HepG2 (cell line): ENCODE measurements at regions not wholly inside any gene's neighbourhood (a gene's known extent, or its start where the extent isn't known, plus 50 kb on each side); places are given as distances from the start of the nearest gene placed in this dataset.

Source experiments
- ATAC-seq: fragments of 200-7000 bp; cut with Tn5 transposase; 3 replicates; pipeline ENCODE4 v1.9.1; 2020; ENCODE audit warnings: mild to moderate bottlenecking, moderate library complexity
- BruUV-seq: library from RNA; stranded (reverse); fragments of 400-500 nt; replicated peaks from 2 replicates; lab custom pipeline; 2021; lab: Mats Ljungman, UMichigan
- CTCF ChIA-PET: fragments of 300-600 bp; formaldehyde crosslinking; extraction: SDS; loops from one replicate; lab custom pipeline; 2021; ENCODE audit warnings: low total read pairs, inconsistent platforms, low intra/inter-chr PET ratio; lab: Yijun Ruan, JAX
- POLR2A ChIA-PET: fragments of 350-600 bp; sonication (Branson Sonifier 250); formaldehyde crosslinking; loops from one replicate; lab custom pipeline; 2020; ENCODE audit warnings: antibody characterized with exemption, inconsistent platforms; lab: Yijun Ruan, JAX
- DNase-seq: peaks from one replicate; pipeline ENCODE4 v3.0.0-alpha.2; 2015; ENCODE audit warnings: low spot score
- FAIRE-seq: peaks from 3 replicates; lab custom pipeline; 2011; peaks lifted over from hg19 to GRCh38; lab: Jason Lieb, UNC
- H2AFZ ChIP-seq: one replicate; pipeline ENCODE4 v1.6.1; 2011; ENCODE audit warnings: low read length, inconsistent platforms
- H3K27ac ChIP-seq: fragments of 300-600 bp; 3 replicates; pipeline ENCODE4 v1.8.0; 2011; ENCODE audit warnings: mixed run types, mild to moderate bottlenecking, mixed read lengths, low read length, inconsistent platforms; ENCODE audit not compliant: insufficient read depth; ENCODE audit errors: extremely low read length
- H3K27me3 ChIP-seq, 2 experiments: fragments of 200-600 bp in 1 of 2; 2 replicates in 1 of 2; 3 replicates in 1 of 2; pipeline versions ENCODE4 v1.6.0 to v1.8.0; 2011; ENCODE audit warnings: low read length in 2 of 2, mild to moderate bottlenecking in 2 of 2, moderate library complexity in 2 of 2, inconsistent platforms in 1 of 2; ENCODE audit not compliant: insufficient read depth in 2 of 2, control insufficient read depth in 1 of 2
- H3K36me3 ChIP-seq, 2 experiments: fragments of 200-600 bp in 1 of 2; replicated peaks in 1 of 2; 2 replicates in 1 of 2; 3 replicates in 1 of 2; pipeline versions ENCODE4 v1.5.1 to v1.8.0; 2011; ENCODE audit warnings: low read length in 2 of 2, inconsistent platforms in 1 of 2; ENCODE audit not compliant: insufficient read depth in 2 of 2, control insufficient read depth in 1 of 2
- H3K4me1 ChIP-seq: 2 replicates; pipeline ENCODE4 v1.5.1; 2012; ENCODE audit warnings: low read length, inconsistent platforms; ENCODE audit not compliant: insufficient read depth
- H3K4me2 ChIP-seq: 2 replicates; pipeline ENCODE4 v1.6.0; 2011; ENCODE audit warnings: low read depth, low read length, inconsistent platforms
- H3K4me3 ChIP-seq, 3 experiments: fragments of 200-600 bp in 1 of 3; sonication (generic), shearing (Covaris generic) in 1 of 3; replicated peaks in 1 of 3; 2 replicates each; pipeline ENCODE4 v1.5.1; 2011 to 2016; ENCODE audit warnings: low read length in 3 of 3, inconsistent platforms in 2 of 3, low read depth in 2 of 3, mild to moderate bottlenecking in 2 of 3, control low read depth in 1 of 3, mixed read lengths in 1 of 3; ENCODE audit not compliant: insufficient read depth in 1 of 3
- H3K79me2 ChIP-seq: one replicate; pipeline ENCODE4 v1.6.1; 2011; ENCODE audit warnings: low read length, inconsistent platforms; ENCODE audit not compliant: insufficient read depth
- H3K9ac ChIP-seq: 2 replicates; pipeline ENCODE4 v1.6.0; 2011; ENCODE audit warnings: mild to moderate bottlenecking, low read depth, low read length, inconsistent platforms; ENCODE audit not compliant: insufficient read depth
- H3K9me3 ChIP-seq: 2 replicates; pipeline ENCODE4 v1.5.1; 2012; ENCODE audit warnings: mild to moderate bottlenecking, low read length
- H4K20me1 ChIP-seq: 2 replicates; pipeline ENCODE4 v1.6.0; 2011; ENCODE audit warnings: inconsistent platforms, mild to moderate bottlenecking, low read length, moderate library complexity; ENCODE audit not compliant: insufficient read depth
- ATF7 ChIP-seq, 2 experiments: fragments of 450-650 bp in 1 of 2; sonication (generic) in 1 of 2; formaldehyde crosslinking in 1 of 2; IDR thresholded peaks; 2 replicates each; pipeline versions ENCODE4 v1.4.0 to v1.6.1; 2016 to 2020; ENCODE audit warnings: antibody characterized with exemption in 1 of 2, mild to moderate bottlenecking in 1 of 2, missing genetic modification reagents in 1 of 2
- CBX1 ChIP-seq: IDR thresholded peaks from one replicate; pipeline ENCODE4 v1.6.1; 2016; ENCODE audit warnings: antibody characterized with exemption, low read depth
- EEA1 ChIP-seq: sonication (generic); formaldehyde crosslinking; IDR thresholded peaks from 2 replicates; pipeline ENCODE4 v1.5.1; 2020; ENCODE audit warnings: mild to moderate bottlenecking, missing genetic modification reagents, borderline replicate concordance
- RBFOX2 ChIP-seq: fragments of 200-400 bp; formaldehyde crosslinking; IDR thresholded peaks from 2 replicates; pipeline ENCODE4 v1.6.1; 2017; ENCODE audit warnings: low read depth, mild to moderate bottlenecking, low read length
- RBM39 ChIP-seq: fragments of 200-400 bp; formaldehyde crosslinking; IDR thresholded peaks from one replicate; pipeline ENCODE4 v1.6.1; 2018; ENCODE audit warnings: antibody characterized with exemption, mild to moderate bottlenecking, low read depth, low read length; ENCODE audit not compliant: poor library complexity, severe bottlenecking
- WGBS: methylation state at CpG from one replicate; pipeline ENCODE4 v1.1.6; 2017; ENCODE audit warnings: low lambda C conversion rate; 5-methylcytosine and 5-hydroxymethylcytosine counted together
- in situ Hi-C: cut with HindIII; loops from 2 replicates; pipeline ENCODE4 v1.10.0; 2017; ENCODE audit warnings: low pct_unique_long_range_greater_than_20kb; ENCODE audit not compliant: extremely low pct_ligation_motif_present
- intact Hi-C: fragments of 100-400 bp; cut with micrococcal nuclease; formaldehyde crosslinking; loops from one replicate; pipeline ENCODE4 v1.10.0; 2022; ENCODE audit not compliant: unreplicated experiment
- TF ChIP-seq, protein P1 (sequence below): sonication (generic); formaldehyde crosslinking; IDR thresholded peaks from 2 replicates; pipeline ENCODE4 v1.4.0; 2020; ENCODE audit warnings: missing genetic modification reagents, borderline replicate concordance

DNA sequence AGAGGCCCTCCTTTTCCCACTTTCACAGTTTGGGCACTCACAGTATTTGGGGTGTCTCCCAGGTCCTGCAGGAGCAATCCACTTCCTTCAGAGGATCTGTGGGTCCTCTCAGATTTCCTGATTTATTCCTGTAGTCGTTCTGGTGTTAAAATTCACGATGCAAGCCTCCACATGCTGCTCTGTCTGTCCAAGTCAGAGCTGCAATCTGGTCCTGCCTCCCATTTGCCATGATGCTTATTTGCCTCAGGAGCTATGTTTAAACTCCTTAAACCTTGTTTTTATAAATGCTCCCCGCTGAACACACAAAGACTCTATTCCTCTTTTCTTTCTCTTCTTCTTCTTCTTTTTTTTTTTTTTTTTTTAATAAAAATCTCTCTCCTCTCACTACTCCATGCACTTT, 558.7 kb upstream of the NECTIN3 start:
- Histone ChIP-seq H3K4me2 (no peak overlapping the region), H3K27me3 (no peaks in the 10 kb centered on the region), H3K27ac (no peak overlapping the region), H3K9ac (no peak overlapping the region), H3K9me3 (no peaks in the 10 kb centered on the region), H4K20me1 (no peaks in the 10 kb centered on the region), H3K79me2 (no peaks in the 10 kb centered on the region), H3K4me3 (no peak overlapping the region), H3K36me3 (no peaks in the 10 kb centered on the region), H2AFZ (no peak overlapping the region), H3K4me1 (no peaks in the 10 kb centered on the region)
- intact Hi-C loops (no loop called here), in situ Hi-C loops (no loop called here)
- DNase-seq, result no peak
- WGBS, result 0% methylated on average over 3 of the region's 3 CpGs
- BruUV-seq, result no TSS peak
- POLR2A ChIA-PET, result no interaction called here
- CTCF ChIA-PET, result no interaction called here
- TF ChIP-seq, protein P1, sequence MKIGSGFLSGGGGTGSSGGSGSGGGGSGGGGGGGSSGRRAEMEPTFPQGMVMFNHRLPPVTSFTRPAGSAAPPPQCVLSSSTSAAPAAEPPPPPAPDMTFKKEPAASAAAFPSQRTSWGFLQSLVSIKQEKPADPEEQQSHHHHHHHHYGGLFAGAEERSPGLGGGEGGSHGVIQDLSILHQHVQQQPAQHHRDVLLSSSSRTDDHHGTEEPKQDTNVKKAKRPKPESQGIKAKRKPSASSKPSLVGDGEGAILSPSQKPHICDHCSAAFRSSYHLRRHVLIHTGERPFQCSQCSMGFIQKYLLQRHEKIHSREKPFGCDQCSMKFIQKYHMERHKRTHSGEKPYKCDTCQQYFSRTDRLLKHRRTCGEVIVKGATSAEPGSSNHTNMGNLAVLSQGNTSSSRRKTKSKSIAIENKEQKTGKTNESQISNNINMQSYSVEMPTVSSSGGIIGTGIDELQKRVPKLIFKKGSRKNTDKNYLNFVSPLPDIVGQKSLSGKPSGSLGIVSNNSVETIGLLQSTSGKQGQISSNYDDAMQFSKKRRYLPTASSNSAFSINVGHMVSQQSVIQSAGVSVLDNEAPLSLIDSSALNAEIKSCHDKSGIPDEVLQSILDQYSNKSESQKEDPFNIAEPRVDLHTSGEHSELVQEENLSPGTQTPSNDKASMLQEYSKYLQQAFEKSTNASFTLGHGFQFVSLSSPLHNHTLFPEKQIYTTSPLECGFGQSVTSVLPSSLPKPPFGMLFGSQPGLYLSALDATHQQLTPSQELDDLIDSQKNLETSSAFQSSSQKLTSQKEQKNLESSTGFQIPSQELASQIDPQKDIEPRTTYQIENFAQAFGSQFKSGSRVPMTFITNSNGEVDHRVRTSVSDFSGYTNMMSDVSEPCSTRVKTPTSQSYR, result no peak
- TF ChIP-seq RBFOX2 (no peak), RBM39 (no peak), EEA1 (CRISPR knock-in tag) (no peak)
- no peak for ATAC-seq
- FAIRE-seq, result no peak

DNA sequence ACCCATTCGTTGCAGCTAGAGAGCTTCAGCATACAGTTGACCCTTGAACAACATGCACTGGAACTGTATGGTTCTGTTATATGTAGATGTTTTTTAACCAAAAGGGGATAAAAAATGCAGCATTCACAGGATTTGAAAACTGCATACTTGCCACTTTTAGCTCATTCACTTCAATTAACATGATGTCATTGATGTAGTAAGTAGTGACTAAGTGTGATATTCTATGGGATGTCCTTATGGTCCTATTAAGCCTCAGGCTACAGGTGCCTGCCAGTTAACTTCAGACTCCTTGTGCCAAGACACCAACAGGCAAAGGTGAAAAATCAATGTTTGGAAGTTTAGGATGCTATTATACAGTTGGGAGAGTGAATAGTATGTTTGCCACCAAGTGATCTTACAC, 553.6 kb upstream of the NECTIN3 start:
- no peak for FAIRE-seq
- in situ Hi-C loops, result no loop called here
- H3K79me2 ChIP-seq, result no peaks in the 10 kb centered on the region
- TF ChIP-seq ATF7 (IDR thresholded peaks at IDR 0.05) (0 out of 2 replicates have a peak, but pooled peaks have one; percentile 52), ATF7 (CRISPR knock-in tag; IDR thresholded peaks at IDR 0.05) (no peak), CBX1 (no peak)
- TF ChIP-seq, all 625 proteins: peak for 1
- intact Hi-C loops, result no loop called here
- Histone ChIP-seq H4K20me1 (no peaks in the 10 kb centered on the region), H3K4me3 (no peak overlapping the region), H3K27ac (no peak overlapping the region), H3K9me3 (no peaks in the 10 kb centered on the region), H3K36me3 (no peaks in the 10 kb centered on the region), H3K4me2 (no peak overlapping the region), H3K27me3 (no peaks in the 10 kb centered on the region), H2AFZ (no peak overlapping the region), H3K4me1 (no peaks in the 10 kb centered on the region), H3K9ac (no peak overlapping the region)
- no TSS peak for BruUV-seq
- WGBS, result 0% methylated on average over 1 of the region's 1 CpG
- CTCF ChIA-PET, result no interaction called here
- POLR2A ChIA-PET, result no interaction called here
- no peak for ATAC-seq
- DNase-seq, result no peak
